Transverse colon (tissue), 4 donors: ENCODE measurements at regions not wholly inside any gene's neighbourhood (a gene's known extent, or its start where the extent isn't known, plus 50 kb on each side); places are given as distances from the start of the nearest gene placed in this dataset.
"Not testable (repeated sequence)": the region's sequence is repeated elsewhere in the genome, so short reads cannot be mapped to it uniquely, and the experiment has no call there.

Source experiments
- DNase-seq: peaks from one replicate; pipeline ENCODE4 v3.0.0-alpha.2; 2019
- H3K27ac ChIP-seq, 4 donors: fragments of 200-600 bp; sonication (generic); 2 replicates each; pipeline ENCODE4 v1.5.1; 2016 to 2018; ENCODE audit warnings: inconsistent platforms in 4 of 4
- H3K27me3 ChIP-seq: fragments of 200-600 bp; sonication (generic); 2 replicates; pipeline ENCODE4 v1.5.1; 2017; ENCODE audit warnings: inconsistent platforms
- H3K36me3 ChIP-seq, 4 donors: fragments of 200-600 bp; sonication (generic); 2 replicates each; pipeline ENCODE4 v1.5.1; 2017 to 2019; ENCODE audit warnings: inconsistent platforms in 4 of 4
- H3K4me1 ChIP-seq, 4 donors: fragments of 200-600 bp; sonication (generic); 2 replicates each; pipeline ENCODE4 v1.5.1; 2017 to 2020; ENCODE audit warnings: inconsistent platforms in 4 of 4
- H3K4me3 ChIP-seq, 4 donors: fragments of 200-600 bp; sonication (generic); 1 replicate in 1 of 4; 2 replicates in 3 of 4; pipeline versions ENCODE4 v1.5.1 to v1.6.1; 2017 to 2019; ENCODE audit warnings: inconsistent platforms in 4 of 4
- H3K9me3 ChIP-seq, 2 donors: fragments of 200-600 bp; sonication (generic); 2 replicates each; pipeline ENCODE4 v1.5.1; 2017 to 2019; ENCODE audit warnings: inconsistent platforms in 2 of 2
- EP300 ChIP-seq: sonication (generic); formaldehyde crosslinking; IDR thresholded peaks from one replicate; pipeline ENCODE4 v1.6.1; 2017; ENCODE audit warnings: antibody characterized with exemption, low read depth
- POLR2A ChIP-seq: fragments of 450-650 bp; IDR thresholded peaks from one replicate; pipeline ENCODE4 v1.6.1; 2016; ENCODE audit warnings: antibody characterized with exemption, mild to moderate bottlenecking, moderate library complexity
- POLR2AphosphoS5 ChIP-seq, 3 donors: sonication (generic); formaldehyde crosslinking; IDR thresholded peaks; one replicate each; pipeline ENCODE4 v1.6.1; 2016; ENCODE audit warnings: antibody characterized with exemption in 3 of 3
- WGBS, 2 donors: methylation state at CpG; one replicate each; pipeline ENCODE4 v1.1.5; 2018; ENCODE audit warnings: low coverage in 1 of 2; 5-methylcytosine and 5-hydroxymethylcytosine counted together
- in situ Hi-C, 4 donors: fragments of 200-750 bp; cut with MboI; loops; one replicate each; pipeline versions ENCODE4 v1.15.0 to v1.15.1; 2017; ENCODE audit warnings: low sequenced_read_pairs in 3 of 4, low pct_ligation_motif_present in 1 of 4, low pct_unique_long_range_greater_than_20kb in 1 of 4
- intact Hi-C: fragments of 100-400 bp; cut with DNase I; formaldehyde crosslinking; loops from one replicate; pipeline ENCODE4 v1.15.1; 2023; ENCODE audit warnings: low total_unique reads
- TF ChIP-seq, protein P1 (sequence below), 5 experiments: fragments of 200-600 bp in 3 of 5; fragments of 450-650 bp in 2 of 5; sonication (generic) in 3 of 5; IDR thresholded peaks; 1 replicate in 2 of 5; 2 replicates in 3 of 5; pipeline ENCODE4 v1.5.1; 2016 to 2017; ENCODE audit warnings: antibody characterized with exemption in 5 of 5, inconsistent platforms in 3 of 5, mild to moderate bottlenecking in 2 of 5, moderate library complexity in 1 of 5

DNA sequence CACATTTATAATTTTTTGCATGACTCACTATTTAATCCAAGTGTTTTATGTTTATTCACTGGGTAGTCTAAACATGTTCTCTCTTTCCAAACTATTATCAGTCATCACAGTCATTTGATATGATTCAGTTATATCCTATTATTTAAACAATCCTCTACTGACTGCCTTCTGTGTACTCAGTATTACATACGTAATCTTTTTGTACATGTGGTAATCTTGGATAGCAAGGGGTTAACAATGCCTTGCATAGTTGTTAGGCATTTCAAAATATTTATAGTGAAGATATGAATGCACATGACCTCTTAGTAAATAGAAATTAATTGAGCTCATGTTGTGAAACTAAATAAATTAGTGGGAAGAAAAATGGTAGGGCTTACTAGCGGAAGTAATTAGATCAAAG lies 379.4 kb upstream of the KIAA1217 start:
- in situ Hi-C loops (loop anchor here in 1 of 4 donors (25.0 kb wide), 1 partner anchor 92 kb away; no protein-coding TSS in a partner anchor), intact Hi-C loops (no loop called here)
- no peak for DNase-seq
- WGBS, 2 donors, result 71 to 87% methylated on average over 2 of the region's 2 CpGs
- Histone ChIP-seq H3K9me3 (no peaks in the 10 kb centered on the region), H3K4me3 (no peak overlapping the region), H3K4me1 (no peaks in the 10 kb centered on the region), H3K27me3 (no peaks in the 10 kb centered on the region), H3K27ac (no peak overlapping the region), H3K36me3 (no peaks in the 10 kb centered on the region)
- TF ChIP-seq EP300, result no peak

DNA sequence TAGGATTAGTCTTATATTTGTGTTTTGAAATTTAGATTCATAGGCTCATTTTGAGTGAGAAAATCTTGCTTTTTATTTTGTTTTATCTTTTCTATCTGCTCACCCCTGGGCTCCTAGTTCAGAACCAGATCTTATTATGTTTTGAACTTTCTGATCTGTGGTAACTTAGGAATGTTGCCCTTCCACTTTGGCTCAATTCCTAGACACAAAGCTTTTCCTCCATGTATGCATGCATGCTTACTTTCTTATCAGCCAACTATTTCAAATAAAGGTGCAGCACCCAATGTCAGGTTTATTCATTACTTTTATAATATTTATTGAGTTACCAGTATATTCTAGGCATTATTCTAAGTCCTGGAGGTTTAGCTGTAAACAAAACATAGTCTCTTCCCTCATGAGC lies 374.8 kb upstream of the KIAA1217 start:
- no peak for DNase-seq
- intact Hi-C loops, result no loop called here
- in situ Hi-C loops, result loop anchor here in 1 of 4 donors (25.0 kb wide), 1 partner anchor 97 kb away; no protein-coding TSS in a partner anchor
- Histone ChIP-seq H3K27ac (no peak overlapping the region), H3K4me3 (no peak overlapping the region), H3K27me3 (no peaks in the 10 kb centered on the region), H3K36me3 (no peaks in the 10 kb centered on the region), H3K9me3 (no peaks in the 10 kb centered on the region), H3K4me1 (no peaks in the 10 kb centered on the region)
- no peak for TF ChIP-seq POLR2AphosphoS5 (IDR thresholded peaks at IDR 0.05)

DNA sequence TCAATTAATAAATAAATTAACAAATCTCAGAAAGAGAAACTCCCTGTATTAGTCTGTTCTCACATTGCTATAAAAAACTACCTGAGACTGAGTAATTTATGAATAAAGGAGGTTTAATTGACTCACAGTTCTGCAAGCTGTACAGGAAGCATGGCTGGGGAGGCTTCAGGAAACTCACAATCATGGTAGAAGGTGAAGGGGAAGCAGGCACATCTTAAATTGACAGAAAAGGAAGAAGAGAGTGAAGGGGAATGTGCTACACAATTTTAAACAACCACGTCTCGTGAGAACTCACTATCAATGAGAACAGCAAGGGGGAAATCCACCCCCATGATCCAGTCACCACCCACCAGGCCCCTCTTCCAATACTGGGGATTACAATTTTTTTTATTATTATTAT lies 358.3 kb upstream of the KIAA1217 start:
- intact Hi-C loops (no loop called here), in situ Hi-C loops (no loop called here)
- TF ChIP-seq EP300, result no peak
- TF ChIP-seq POLR2A, result no peak
- TF ChIP-seq, protein P1, sequence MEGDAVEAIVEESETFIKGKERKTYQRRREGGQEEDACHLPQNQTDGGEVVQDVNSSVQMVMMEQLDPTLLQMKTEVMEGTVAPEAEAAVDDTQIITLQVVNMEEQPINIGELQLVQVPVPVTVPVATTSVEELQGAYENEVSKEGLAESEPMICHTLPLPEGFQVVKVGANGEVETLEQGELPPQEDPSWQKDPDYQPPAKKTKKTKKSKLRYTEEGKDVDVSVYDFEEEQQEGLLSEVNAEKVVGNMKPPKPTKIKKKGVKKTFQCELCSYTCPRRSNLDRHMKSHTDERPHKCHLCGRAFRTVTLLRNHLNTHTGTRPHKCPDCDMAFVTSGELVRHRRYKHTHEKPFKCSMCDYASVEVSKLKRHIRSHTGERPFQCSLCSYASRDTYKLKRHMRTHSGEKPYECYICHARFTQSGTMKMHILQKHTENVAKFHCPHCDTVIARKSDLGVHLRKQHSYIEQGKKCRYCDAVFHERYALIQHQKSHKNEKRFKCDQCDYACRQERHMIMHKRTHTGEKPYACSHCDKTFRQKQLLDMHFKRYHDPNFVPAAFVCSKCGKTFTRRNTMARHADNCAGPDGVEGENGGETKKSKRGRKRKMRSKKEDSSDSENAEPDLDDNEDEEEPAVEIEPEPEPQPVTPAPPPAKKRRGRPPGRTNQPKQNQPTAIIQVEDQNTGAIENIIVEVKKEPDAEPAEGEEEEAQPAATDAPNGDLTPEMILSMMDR (IDR thresholded peaks at IDR 0.05), result no peak
- no peak for TF ChIP-seq POLR2AphosphoS5 (IDR thresholded peaks at IDR 0.05)
- Histone ChIP-seq H3K4me1 (no peaks in the 10 kb centered on the region), H3K4me3 (no peak overlapping the region), H3K27ac (no peak overlapping the region), H3K9me3 (no peaks in the 10 kb centered on the region), H3K36me3 (no peaks in the 10 kb centered on the region), H3K27me3 (no peaks in the 10 kb centered on the region)
- WGBS, 2 donors, result 62% methylated on average over 2 of the region's 2 CpGs; no CpG with 5 or more reads in 1 of the 2 donors
- DNase-seq, result no peak

DNA sequence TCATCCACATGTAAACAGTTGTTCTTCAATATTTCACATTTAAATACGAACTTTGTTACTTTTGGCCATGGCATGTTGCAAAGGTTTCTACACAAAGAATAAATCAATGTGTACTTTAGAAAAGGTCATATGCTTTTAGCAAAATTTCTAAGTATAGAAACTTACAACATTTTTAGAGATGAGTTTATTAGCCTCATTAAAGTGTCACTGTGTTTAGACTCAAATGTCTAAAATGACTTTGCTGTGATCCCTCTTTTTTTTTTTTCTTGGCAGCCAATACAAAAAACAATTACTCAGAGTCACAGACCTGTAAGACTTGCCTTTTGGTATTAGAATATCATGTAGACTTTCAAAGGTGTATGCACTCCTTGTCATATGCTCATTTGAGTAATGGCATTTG lies 349.3 kb upstream of the KIAA1217 start:
- no peak for DNase-seq
- H3K36me3 ChIP-seq, result no peaks in the 10 kb centered on the region
- 39 to 42% methylated on average over 1 of the region's 1 CpG for WGBS, 2 donors
- H3K9me3 ChIP-seq, result no peaks in the 10 kb centered on the region
- H3K27ac ChIP-seq, result no peak overlapping the region
- no peak overlapping the region for H3K4me3 ChIP-seq
- H3K27me3 ChIP-seq, result no peaks in the 10 kb centered on the region
- no peaks in the 10 kb centered on the region for H3K4me1 ChIP-seq
- TF ChIP-seq POLR2AphosphoS5 (IDR thresholded peaks at IDR 0.05) (peak in 1 of 3 donors; percentile 9), EP300 (no peak), POLR2A (no peak)
- TF ChIP-seq, protein P1 (IDR thresholded peaks at IDR 0.05), result no peak
- in situ Hi-C loops, result no loop called here
- intact Hi-C loops, result no loop called here

DNA sequence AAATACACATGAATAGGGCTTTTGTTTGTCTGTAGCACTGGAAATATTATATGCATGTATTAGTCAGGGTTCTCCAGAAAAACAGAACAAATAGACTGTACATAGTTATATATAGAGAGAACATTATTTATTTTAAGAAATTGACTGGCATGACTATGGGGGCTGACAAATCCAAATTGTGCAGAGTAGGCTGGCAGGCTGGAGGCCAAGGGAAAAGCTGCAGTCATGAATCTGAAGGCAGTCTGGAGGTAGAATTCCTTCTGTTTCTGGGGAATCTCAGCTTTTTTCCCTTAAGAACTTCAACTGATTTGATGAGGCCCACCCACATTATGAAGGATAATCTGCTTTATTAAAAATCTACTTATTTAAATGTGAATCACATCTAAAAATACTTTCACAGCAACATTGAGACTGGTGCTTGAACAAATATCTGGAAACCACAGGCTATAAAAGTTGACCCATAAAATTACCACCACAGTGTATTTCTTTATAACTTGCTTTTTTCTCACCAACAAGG lies 344.2 kb upstream of the KIAA1217 start:
- in situ Hi-C loops, result no loop called here
- no peak for DNase-seq
- Histone ChIP-seq H3K27ac (no peak overlapping the region), H3K27me3 (no peaks in the 10 kb centered on the region), H3K9me3 (no peaks in the 10 kb centered on the region), H3K4me3 (no peak overlapping the region), H3K4me1 (no peaks in the 10 kb centered on the region), H3K36me3 (no peaks in the 10 kb centered on the region)
- intact Hi-C loops, result no loop called here
- TF ChIP-seq POLR2A (no peak), POLR2AphosphoS5 (IDR thresholded peaks at IDR 0.05) (no peak), EP300 (no peak)
- TF ChIP-seq, protein P1 (IDR thresholded peaks at IDR 0.05), result no peak

DNA sequence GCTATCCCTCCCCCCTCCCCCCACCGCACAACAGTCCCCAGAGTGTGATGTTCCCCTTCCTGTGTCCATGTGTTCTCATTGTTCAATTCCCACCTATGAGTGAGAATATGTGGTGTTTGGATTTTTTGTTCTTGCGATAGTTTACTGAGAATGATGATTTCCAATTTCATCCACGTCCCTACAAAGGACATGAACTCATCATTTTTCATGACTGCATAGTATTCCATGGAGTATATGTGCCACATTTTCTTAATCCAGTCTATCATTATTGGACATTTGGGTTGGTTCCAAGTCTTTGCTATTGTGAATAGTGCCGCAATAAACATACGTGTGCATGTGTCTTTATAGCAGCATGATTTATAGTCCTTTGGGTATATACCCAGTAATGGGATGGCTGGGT lies 342.0 kb upstream of the KIAA1217 start:
- whole genome bisulfite sequencing, 2 donors, result 92 to 94% methylated on average over 2 to 4 of the region's 5 CpGs
- H3K4me3 ChIP-seq, DNase-seq, H3K27me3 ChIP-seq, H3K27ac ChIP-seq, H3K4me1 ChIP-seq, H3K36me3 ChIP-seq, H3K9me3 ChIP-seq, intact Hi-C loops, in situ Hi-C loops: not testable (repeated sequence)
